ENCODE measurements at regions not wholly inside any gene's neighbourhood (a gene's known extent, or its start where the extent isn't known, plus 50 kb on each side); places are given as distances from the start of the nearest gene placed in this dataset.

DNA sequence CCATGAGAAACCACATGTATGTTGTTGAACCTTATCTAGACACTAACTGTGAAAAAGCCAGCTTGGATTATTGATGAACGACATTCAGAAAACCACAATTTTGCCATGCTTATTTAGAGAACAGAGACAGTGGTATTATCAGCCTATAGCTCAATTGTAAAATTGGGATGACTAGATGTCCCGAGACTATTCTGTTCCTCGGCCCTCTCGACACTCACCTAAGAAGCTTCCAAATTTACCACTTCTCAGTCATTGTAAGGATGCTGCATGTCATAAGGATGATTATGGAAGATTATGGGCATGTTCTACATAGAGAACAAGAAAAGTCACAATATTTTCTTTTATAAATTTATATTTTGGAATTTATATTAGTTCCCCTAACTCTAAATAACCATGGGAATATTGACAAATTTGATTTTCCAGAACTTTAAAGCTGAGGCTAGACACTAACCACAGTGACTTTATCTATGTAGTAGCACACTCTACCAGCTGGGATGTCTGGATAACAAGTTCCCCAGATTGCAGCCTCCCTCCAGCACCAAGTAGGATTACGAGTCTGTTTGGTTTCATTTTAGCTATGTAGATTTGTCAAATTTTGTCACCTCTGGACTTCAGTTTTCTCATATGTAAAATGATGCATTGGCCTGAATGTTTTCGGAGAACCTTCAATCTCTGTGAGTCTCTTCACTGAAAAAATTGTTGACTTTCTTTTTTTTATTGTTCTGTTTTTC is 513.6 kb downstream of the IRS2 start:
- TF ChIP-seq ZNF292 (tag by site-specific recombination; IDR thresholded peaks at IDR 0.05; ENCODE audit: borderline replicate concordance, low read depth): no peak
- TF ChIP-seq OSR2 (tag by site-specific recombination; IDR thresholded peaks at IDR 0.05): no peak
- TF ChIP-seq MEIS1 (CRISPR knock-in tag; IDR thresholded peaks at IDR 0.05; ENCODE audit: borderline replicate concordance): no peak
- no peak for TF ChIP-seq ZNF404 (tag by site-specific recombination; IDR thresholded peaks at IDR 0.05)
- TF ChIP-seq SP3 (tag by site-specific recombination; IDR thresholded peaks at IDR 0.05): no peak
- no peak for TF ChIP-seq GLIS1 (tag by site-specific recombination; IDR thresholded peaks at IDR 0.05)
- no peak for TF ChIP-seq ZNF274 (IDR thresholded peaks at IDR 0.05; ENCODE audit: low read length)
- no peak for TF ChIP-seq ZNF274 (tag by site-specific recombination; IDR thresholded peaks at IDR 0.05; ENCODE audit: borderline replicate concordance)
- TF ChIP-seq IKZF3 (tag by site-specific recombination; IDR thresholded peaks at IDR 0.05): no peak
- TF ChIP-seq ZNF146 (tag by site-specific recombination; IDR thresholded peaks at IDR 0.05): no peak
- no peak for TF ChIP-seq ZNF433 (tag by site-specific recombination; IDR thresholded peaks at IDR 0.05; ENCODE audit: low read depth)
- TF ChIP-seq ZNF221 (tag by site-specific recombination; IDR thresholded peaks at IDR 0.05; ENCODE audit: borderline replicate concordance): no peak
- TF ChIP-seq ZNF777 (tag by site-specific recombination; IDR thresholded peaks at IDR 0.05; ENCODE audit: borderline replicate concordance): no peak
- no peak for TF ChIP-seq ZNF791 (tag by site-specific recombination; IDR thresholded peaks at IDR 0.05)
- Histone ChIP-seq H3K4me3 (ENCODE audit: low read depth, low read length) (no peak overlapping the region; the same call in 1 of the 2 replicates), H3K36me3 (ENCODE audit: control insufficient read depth in 2 of 2, insufficient read depth in 1 of 2, low read length in 2 of 2) (no peaks in the 10 kb centered on the region), H3K27ac (ENCODE audit: extremely low read depth, low read depth, low read length) (no peak overlapping the region), H3K9me3 (ENCODE audit: control insufficient read depth, insufficient read depth, low read depth, low read length) (no peaks in the 10 kb centered on the region), H3K4me1 (ENCODE audit: control insufficient read depth, insufficient read depth, low read length) (no peaks in the 10 kb centered on the region)
- ChIA-PET CTCF (interaction anchor here (0.7 kb wide), 1 partner anchor 26 kb away, joined by 3 read pairs; no protein-coding TSS in a partner anchor), POLR2A (no interaction called here)

DNA sequence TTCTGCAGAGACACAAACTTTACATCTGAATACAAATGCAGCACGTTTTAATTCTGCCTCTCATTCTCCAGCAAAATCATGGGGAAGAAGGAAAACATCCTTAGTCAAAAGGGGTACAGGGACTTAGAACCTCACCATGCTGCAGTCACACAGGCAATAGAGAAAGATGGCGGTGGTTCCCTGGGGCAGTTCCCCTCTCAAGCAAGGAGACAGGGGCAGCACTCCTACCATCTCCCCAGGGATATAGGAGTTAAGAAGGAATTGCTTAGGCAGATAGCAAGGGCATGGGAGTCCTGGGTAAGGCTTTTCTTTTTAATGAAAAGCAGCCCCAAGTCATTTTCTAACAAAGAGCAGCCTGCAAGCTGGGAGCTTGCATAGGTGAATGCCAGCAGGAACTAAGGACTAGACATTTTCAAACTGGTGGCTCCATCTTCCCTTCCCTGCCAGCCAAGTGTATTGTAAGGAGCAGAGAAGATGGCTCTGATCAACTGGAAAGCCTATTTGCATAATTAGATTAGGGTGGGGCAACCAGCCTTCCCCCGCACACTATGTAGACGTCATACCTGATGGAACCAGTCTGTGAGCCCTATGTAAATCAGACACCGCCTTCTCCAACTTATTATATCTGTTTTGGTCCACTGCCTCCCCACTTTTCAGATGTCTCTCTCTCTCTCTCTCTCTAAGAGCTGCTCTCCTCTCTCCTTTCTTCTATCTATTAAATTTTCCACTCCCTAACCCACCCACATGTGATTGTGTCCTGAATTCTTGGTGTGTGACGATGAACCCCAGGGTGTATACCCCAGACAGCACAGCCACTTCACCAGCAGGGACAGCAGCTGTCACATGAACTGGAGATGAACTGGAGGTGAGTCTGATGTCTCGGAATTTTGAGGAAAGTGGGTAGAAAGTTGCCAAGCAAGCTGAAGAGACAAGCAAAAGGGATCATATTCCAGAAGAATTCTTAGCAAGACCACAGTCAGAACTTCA is 514.5 kb downstream of the IRS2 start:
- Histone ChIP-seq H3K27ac (ENCODE audit: extremely low read depth, low read depth, low read length) (no peak overlapping the region), H3K4me1 (ENCODE audit: control insufficient read depth, insufficient read depth, low read length) (no peaks in the 10 kb centered on the region), H3K9me3 (ENCODE audit: control insufficient read depth, insufficient read depth, low read depth, low read length) (no peaks in the 10 kb centered on the region), H3K4me3 (ENCODE audit: low read depth, low read length) (peak overlapping the region; percentile 6), H3K36me3 (ENCODE audit: control insufficient read depth in 2 of 2, insufficient read depth in 1 of 2, low read length in 2 of 2) (no peaks in the 10 kb centered on the region)
- CTCF ChIA-PET: interaction anchor here (0.7 kb wide), 1 partner anchor 27 kb away, joined by 3 read pairs; no protein-coding TSS in a partner anchor
- TF ChIP-seq, protein P1, sequence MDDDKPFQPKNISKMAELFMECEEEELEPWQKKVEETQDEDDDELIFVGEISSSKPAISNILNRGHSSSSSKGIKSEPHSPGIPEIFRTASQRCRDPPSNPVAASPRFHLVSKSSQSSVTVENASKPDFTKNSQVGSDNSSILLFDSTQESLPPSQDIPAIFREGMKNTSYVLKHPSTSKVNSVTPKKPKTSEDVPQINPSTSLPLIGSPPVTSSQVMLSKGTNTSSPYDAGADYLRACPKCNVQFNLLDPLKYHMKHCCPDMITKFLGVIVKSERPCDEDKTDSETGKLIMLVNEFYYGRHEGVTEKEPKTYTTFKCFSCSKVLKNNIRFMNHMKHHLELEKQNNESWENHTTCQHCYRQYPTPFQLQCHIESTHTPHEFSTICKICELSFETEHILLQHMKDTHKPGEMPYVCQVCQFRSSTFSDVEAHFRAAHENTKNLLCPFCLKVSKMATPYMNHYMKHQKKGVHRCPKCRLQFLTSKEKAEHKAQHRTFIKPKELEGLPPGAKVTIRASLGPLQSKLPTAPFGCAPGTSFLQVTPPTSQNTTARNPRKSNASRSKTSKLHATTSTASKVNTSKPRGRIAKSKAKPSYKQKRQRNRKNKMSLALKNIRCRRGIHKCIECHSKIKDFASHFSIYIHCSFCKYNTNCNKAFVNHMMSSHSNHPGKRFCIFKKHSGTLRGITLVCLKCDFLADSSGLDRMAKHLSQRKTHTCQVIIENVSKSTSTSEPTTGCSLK (tag by site-specific recombination; IDR thresholded peaks at IDR 0.05): no peak
- TF ChIP-seq ZNF146 (tag by site-specific recombination; IDR thresholded peaks at IDR 0.05) (no peak), ZNF677 (tag by site-specific recombination; IDR thresholded peaks at IDR 0.05) (no peak), KLF9 (tag by site-specific recombination; IDR thresholded peaks at IDR 0.05; ENCODE audit: low read depth) (no peak), ZNF24 (tag by site-specific recombination; IDR thresholded peaks at IDR 0.05) (no peak), SALL2 (tag by site-specific recombination; IDR thresholded peaks at IDR 0.05; ENCODE audit: borderline replicate concordance) (no peak), HOXA7 (CRISPR knock-in tag; IDR thresholded peaks at IDR 0.05; ENCODE audit: borderline replicate concordance) (no peak)
- TF ChIP-seq, protein P2, sequence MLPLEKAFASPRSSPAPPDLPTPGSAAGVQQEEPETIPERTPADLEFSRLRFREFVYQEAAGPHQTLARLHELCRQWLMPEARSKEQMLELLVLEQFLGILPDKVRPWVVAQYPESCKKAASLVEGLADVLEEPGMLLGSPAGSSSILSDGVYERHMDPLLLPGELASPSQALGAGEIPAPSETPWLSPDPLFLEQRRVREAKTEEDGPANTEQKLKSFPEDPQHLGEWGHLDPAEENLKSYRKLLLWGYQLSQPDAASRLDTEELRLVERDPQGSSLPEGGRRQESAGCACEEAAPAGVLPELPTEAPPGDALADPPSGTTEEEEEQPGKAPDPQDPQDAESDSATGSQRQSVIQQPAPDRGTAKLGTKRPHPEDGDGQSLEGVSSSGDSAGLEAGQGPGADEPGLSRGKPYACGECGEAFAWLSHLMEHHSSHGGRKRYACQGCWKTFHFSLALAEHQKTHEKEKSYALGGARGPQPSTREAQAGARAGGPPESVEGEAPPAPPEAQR (tag by site-specific recombination; IDR thresholded peaks at IDR 0.05): no peak
- TF ChIP-seq, protein P3, sequence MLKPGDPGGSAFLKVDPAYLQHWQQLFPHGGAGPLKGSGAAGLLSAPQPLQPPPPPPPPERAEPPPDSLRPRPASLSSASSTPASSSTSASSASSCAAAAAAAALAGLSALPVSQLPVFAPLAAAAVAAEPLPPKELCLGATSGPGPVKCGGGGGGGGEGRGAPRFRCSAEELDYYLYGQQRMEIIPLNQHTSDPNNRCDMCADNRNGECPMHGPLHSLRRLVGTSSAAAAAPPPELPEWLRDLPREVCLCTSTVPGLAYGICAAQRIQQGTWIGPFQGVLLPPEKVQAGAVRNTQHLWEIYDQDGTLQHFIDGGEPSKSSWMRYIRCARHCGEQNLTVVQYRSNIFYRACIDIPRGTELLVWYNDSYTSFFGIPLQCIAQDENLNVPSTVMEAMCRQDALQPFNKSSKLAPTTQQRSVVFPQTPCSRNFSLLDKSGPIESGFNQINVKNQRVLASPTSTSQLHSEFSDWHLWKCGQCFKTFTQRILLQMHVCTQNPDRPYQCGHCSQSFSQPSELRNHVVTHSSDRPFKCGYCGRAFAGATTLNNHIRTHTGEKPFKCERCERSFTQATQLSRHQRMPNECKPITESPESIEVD (tag by site-specific recombination; IDR thresholded peaks at IDR 0.05): no peak
- TF ChIP-seq, protein P4, sequence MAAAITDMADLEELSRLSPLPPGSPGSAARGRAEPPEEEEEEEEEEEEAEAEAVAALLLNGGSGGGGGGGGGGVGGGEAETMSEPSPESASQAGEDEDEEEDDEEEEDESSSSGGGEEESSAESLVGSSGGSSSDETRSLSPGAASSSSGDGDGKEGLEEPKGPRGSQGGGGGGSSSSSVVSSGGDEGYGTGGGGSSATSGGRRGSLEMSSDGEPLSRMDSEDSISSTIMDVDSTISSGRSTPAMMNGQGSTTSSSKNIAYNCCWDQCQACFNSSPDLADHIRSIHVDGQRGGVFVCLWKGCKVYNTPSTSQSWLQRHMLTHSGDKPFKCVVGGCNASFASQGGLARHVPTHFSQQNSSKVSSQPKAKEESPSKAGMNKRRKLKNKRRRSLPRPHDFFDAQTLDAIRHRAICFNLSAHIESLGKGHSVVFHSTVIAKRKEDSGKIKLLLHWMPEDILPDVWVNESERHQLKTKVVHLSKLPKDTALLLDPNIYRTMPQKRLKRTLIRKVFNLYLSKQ (tag by site-specific recombination; IDR thresholded peaks at IDR 0.05; ENCODE audit: borderline replicate concordance): no peak
- POLR2A ChIA-PET: no interaction called here
